Hypothalamus (tissue), 51 donors: ENCODE measurements at regions not wholly inside any gene's neighbourhood (a gene's known extent, or its start where the extent isn't known, plus 50 kb on each side); places are given as distances from the start of the nearest gene placed in this dataset.

Source experiments
- DNase-seq, 51 donors: peaks; one replicate each; lab custom pipeline; 2025; lab: John Stamatoyannopoulos, UW

- DNase-seq: no peak
Measured at GRCh38 chr4:96742332-96743014, 902.6 kb downstream of the PDHA2 start.

GRCh38 chr4:96744676-96745075 lies 904.8 kb downstream of the PDHA2 start:
- DNase-seq: no peak

GRCh38 chr4:96753216-96753615 lies 913.3 kb downstream of the PDHA2 start:
- DNase-seq: no peak

GRCh38 chr4:96755569-96756484 lies 915.9 kb downstream of the PDHA2 start:
- no peak for DNase-seq

GRCh38 chr4:96756584-96756983 lies 916.7 kb downstream of the PDHA2 start:
- DNase-seq: no peak

GRCh38 chr4:96763546-96763945 lies 923.7 kb downstream of the PDHA2 start:
- DNase-seq: no peak

GRCh38 chr4:96766359-96766758 lies 926.5 kb downstream of the PDHA2 start:
- DNase-seq: no peak

- DNase-seq: no peak
Measured at GRCh38 chr4:96767815-96768480, 928.1 kb downstream of the PDHA2 start.

- DNase-seq: no peak
Measured at GRCh38 chr4:96775501-96775900, 935.6 kb downstream of the PDHA2 start.

GRCh38 chr4:96776920-96777527 lies 937.1 kb downstream of the PDHA2 start:
- no peak for DNase-seq

GRCh38 chr4:96784336-96784735 lies 944.4 kb downstream of the PDHA2 start:
- DNase-seq: no peak

- no peak for DNase-seq
Measured at GRCh38 chr4:96786306-96786705, 946.4 kb downstream of the PDHA2 start.

- DNase-seq: no peak
Measured at GRCh38 chr4:96787766-96788165, 947.9 kb downstream of the PDHA2 start.

- DNase-seq: no peak
Measured at GRCh38 chr4:96809563-96809962, 969.7 kb downstream of the PDHA2 start.

GRCh38 chr4:96827086-96827485 lies 987.2 kb downstream of the PDHA2 start:
- DNase-seq: no peak

- no peak for DNase-seq
Measured at GRCh38 chr4:96833831-96834230, 993.9 kb downstream of the PDHA2 start.

GRCh38 chr4:96835991-96836390 lies 996.1 kb downstream of the PDHA2 start:
- DNase-seq: no peak

GRCh38 chr4:96839441-96839840 lies 999.5 kb downstream of the PDHA2 start:
- no peak for DNase-seq

GRCh38 chr4:96841801-96842200 lies 1001.9 kb downstream of the PDHA2 start:
- DNase-seq: no peak

GRCh38 chr4:96844858-96845490 lies 1005.1 kb downstream of the PDHA2 start:
- DNase-seq: no peak

GRCh38 chr4:96845819-96846218 lies 1005.9 kb downstream of the PDHA2 start:
- DNase-seq: no peak
